K562 (cell line): ENCODE measurements at regions not wholly inside any gene's neighbourhood (a gene's known extent, or its start where the extent isn't known, plus 50 kb on each side); places are given as distances from the start of the nearest gene placed in this dataset.

Experiments used
- ATAC-seq: fragments of 200-7000 bp; cut with Tn5 transposase; 3 replicates; pipeline ENCODE4 v1.9.1; 2020; ENCODE audit warnings: moderate library complexity
- BruUV-seq: library from RNA; stranded (reverse); fragments of 400-500 nt; replicated peaks from 2 replicates; lab custom pipeline; 2021; lab: Mats Ljungman, UMichigan
- CTCF ChIA-PET: fragments of 300-600 bp; formaldehyde crosslinking; extraction: SDS; loops from one replicate; lab custom pipeline; 2021; ENCODE audit warnings: low intra/inter-chr PET ratio; lab: Yijun Ruan, JAX
- POLR2A ChIA-PET: fragments of 300-600, 350-650 bp; sonication (Branson Sonifier 250); formaldehyde crosslinking; extraction: SDS; loops from one replicate; lab custom pipeline; 2021; ENCODE audit warnings: antibody characterized with exemption, inconsistent platforms; lab: Yijun Ruan, JAX
- DNase-seq, 4 experiments: peaks; one replicate each; pipeline versions ENCODE4 v3.0.0 to v3.0.0-alpha.2; 2011 to 2018; ENCODE audit warnings: low spot score in 3 of 4, mixed read lengths in 3 of 4; ENCODE audit errors: extremely low read depth in 1 of 4
- FAIRE-seq: peaks from 2 replicates; lab custom pipeline; 2011; peaks lifted over from hg19 to GRCh38; lab: Jason Lieb, UNC
- H2AFZ ChIP-seq: 2 replicates; pipeline ENCODE4 v1.6.0; 2011; ENCODE audit warnings: low read depth, low read length, control low read depth, inconsistent platforms
- H3K27ac ChIP-seq: fragments of 200-600 bp; 3 replicates; pipeline ENCODE4 v1.8.0; 2011; ENCODE audit warnings: low read depth, mild to moderate bottlenecking, control low read depth, inconsistent platforms, low read length, moderate library complexity, mixed read lengths; ENCODE audit errors: extremely low read depth
- H3K27me3 ChIP-seq, 2 experiments: fragments of 300-600 bp in 1 of 2; 2 replicates in 1 of 2; 3 replicates in 1 of 2; pipeline versions ENCODE4 v1.6.0 to v1.8.0; 2011; ENCODE audit warnings: inconsistent platforms in 2 of 2, low read length in 2 of 2, mild to moderate bottlenecking in 1 of 2, mixed read lengths in 1 of 2, moderate library complexity in 1 of 2; ENCODE audit not compliant: control insufficient read depth in 2 of 2, insufficient read depth in 2 of 2
- H3K36me3 ChIP-seq: fragments of 300-600 bp; 3 replicates; pipeline ENCODE4 v1.8.0; 2011; ENCODE audit warnings: mild to moderate bottlenecking, low read length, inconsistent platforms; ENCODE audit not compliant: control insufficient read depth, insufficient read depth
- H3K4me1 ChIP-seq, 2 experiments: fragments of 200-600 bp in 1 of 2; replicated peaks in 1 of 2; 2 replicates in 1 of 2; 3 replicates in 1 of 2; pipeline versions ENCODE4 v1.5.1 to v1.8.0; 2011; ENCODE audit warnings: inconsistent platforms in 2 of 2, low read length in 2 of 2, mild to moderate bottlenecking in 1 of 2, mixed read lengths in 1 of 2, moderate library complexity in 1 of 2; ENCODE audit not compliant: control insufficient read depth in 2 of 2, insufficient read depth in 2 of 2
- H3K4me2 ChIP-seq: 2 replicates; pipeline ENCODE4 v1.6.1; 2011; ENCODE audit warnings: low read length, control low read depth, inconsistent platforms, mixed read lengths; ENCODE audit not compliant: insufficient read depth
- H3K4me3 ChIP-seq: fragments of 200-600 bp; sonication (generic), shearing (Covaris generic); 2 replicates; pipeline ENCODE4 v1.5.1; 2016; ENCODE audit warnings: control low read depth, inconsistent platforms
- H3K79me2 ChIP-seq: fragments of 200-600 bp; 3 replicates; pipeline ENCODE4 v1.8.0; 2011; ENCODE audit warnings: low read length, inconsistent platforms; ENCODE audit not compliant: control insufficient read depth, insufficient read depth
- H3K9ac ChIP-seq, 2 experiments: 2 replicates each; pipeline versions ENCODE4 v1.6.0 to v1.6.1; 2011; ENCODE audit warnings: low read depth in 2 of 2, low read length in 2 of 2, control low read depth in 1 of 2, inconsistent platforms in 1 of 2, mild to moderate bottlenecking in 1 of 2, mixed read lengths in 1 of 2; ENCODE audit not compliant: insufficient read depth in 1 of 2
- H3K9me1 ChIP-seq: one replicate; pipeline ENCODE4 v1.6.0; 2011; ENCODE audit warnings: inconsistent platforms, mild to moderate bottlenecking, low read length, moderate library complexity; ENCODE audit not compliant: control insufficient read depth, insufficient read depth
- H3K9me3 ChIP-seq: replicated peaks from 2 replicates; pipeline ENCODE4 v1.5.1; 2011; ENCODE audit warnings: low read depth, low read length, inconsistent platforms; ENCODE audit not compliant: control insufficient read depth, insufficient read depth
- H4K20me1 ChIP-seq: replicated peaks from 2 replicates; pipeline ENCODE4 v1.6.1; 2011; ENCODE audit warnings: low read length, inconsistent platforms, mixed read lengths; ENCODE audit not compliant: control insufficient read depth, insufficient read depth
- CREB3 ChIP-seq: fragments of 450-650 bp; conservative IDR thresholded peaks from 2 replicates; pipeline ENCODE4 v1.6.1; 2016; ENCODE audit warnings: missing genetic modification characterization, low read depth, mild to moderate bottlenecking, missing compliant biosample characterization, moderate library complexity
- IRF1 ChIP-seq: sonication (generic); formaldehyde crosslinking; IDR thresholded peaks from 2 replicates; pipeline ENCODE4 v1.8.0; 2022; ENCODE audit warnings: missing genetic modification reagents, mild to moderate bottlenecking, borderline replicate concordance
- ZNF407 ChIP-seq: fragments of 450-650 bp; IDR thresholded peaks from 2 replicates; pipeline ENCODE4 v1.6.1; 2016; ENCODE audit warnings: low read depth
- ZNF696 ChIP-seq: fragments of 250-450 bp; sonication (Bioruptor Pico); conservative IDR thresholded peaks from 2 replicates; pipeline ENCODE4 v1.4.0; 2020; ENCODE audit warnings: mild to moderate bottlenecking, moderate library complexity
- ZNF778 ChIP-seq: fragments of 450-650 bp; formaldehyde crosslinking; IDR thresholded peaks from 2 replicates; pipeline ENCODE4 v1.4.0; 2020; ENCODE audit warnings: mild to moderate bottlenecking, moderate library complexity
- WGBS: fragments of 100-300 bp; shearing (Covaris generic); methylation state at CpG from one replicate; pipeline ENCODE4 v1.1.6; 2016; ENCODE audit warnings: low coverage, mixed read lengths; ENCODE audit not compliant: insufficient coverage; ENCODE audit errors: missing lambda C conversion rate; 5-methylcytosine and 5-hydroxymethylcytosine counted together
- in situ Hi-C: fragments of 300-500 bp; cut with MboI; formaldehyde crosslinking; loops from 4 replicates; pipeline ENCODE4 v1.15.0; 2018; ENCODE audit warnings: inconsistent platforms, mixed read lengths
- intact Hi-C: fragments of 100-400 bp; cut with micrococcal nuclease; formaldehyde crosslinking; loops from 2 replicates; pipeline ENCODE4 v1.14.2; 2022

GRCh38 chr15:31781261-31781660 lies 249.1 kb upstream of the CHRNA7 start:
- Histone ChIP-seq H3K27me3 (no peaks in the 10 kb centered on the region; a peak in 1 of 5 replicates), H3K4me2 (no peak overlapping the region), H3K4me3 (no peak overlapping the region), H3K4me1 (no peaks in the 10 kb centered on the region), H3K9me1 (no peaks in the 10 kb centered on the region), H4K20me1 (no peaks in the 10 kb centered on the region), H2AFZ (no peak overlapping the region), H3K27ac (no peak overlapping the region), H3K36me3 (no peaks in the 10 kb centered on the region), H3K79me2 (no peaks in the 10 kb centered on the region), H3K9me3 (no peaks in the 10 kb centered on the region), H3K9ac (no peak overlapping the region)
- ChIA-PET POLR2A (no interaction called here), CTCF (no interaction called here)
- intact Hi-C loops (no loop called here), in situ Hi-C loops (no loop called here)
- ATAC-seq, result no peak
- WGBS, result 4% methylated on average over 2 of the region's 2 CpGs
- TF ChIP-seq ZNF778, result no peak
- TF ChIP-seq IRF1 (CRISPR knock-in tag), result no peak
- TF ChIP-seq CREB3, result no peak
- TF ChIP-seq ZNF407, result no peak
- TF ChIP-seq ZNF696 (CRISPR knock-in tag), result no peak
- no TSS peak for BruUV-seq
- no peak for FAIRE-seq
- DNase-seq, result no peak
